Transverse colon (tissue), 4 donors: ENCODE measurements at regions not wholly inside any gene's neighbourhood (a gene's known extent, or its start where the extent isn't known, plus 50 kb on each side); places are given as distances from the start of the nearest gene placed in this dataset.

Source experiments
- CTCF ChIP-seq, 5 experiments: fragments of 200-600 bp in 3 of 5; fragments of 450-650 bp in 2 of 5; sonication (generic) in 3 of 5; IDR thresholded peaks; 1 replicate in 2 of 5; 2 replicates in 3 of 5; pipeline ENCODE4 v1.5.1; 2016 to 2017; ENCODE audit warnings: antibody characterized with exemption in 5 of 5, inconsistent platforms in 3 of 5, mild to moderate bottlenecking in 2 of 5, moderate library complexity in 1 of 5
- EP300 ChIP-seq: sonication (generic); formaldehyde crosslinking; IDR thresholded peaks from one replicate; pipeline ENCODE4 v1.6.1; 2017; ENCODE audit warnings: antibody characterized with exemption, low read depth
- POLR2A ChIP-seq: fragments of 450-650 bp; IDR thresholded peaks from one replicate; pipeline ENCODE4 v1.6.1; 2016; ENCODE audit warnings: antibody characterized with exemption, mild to moderate bottlenecking, moderate library complexity
- POLR2AphosphoS5 ChIP-seq, 3 donors: sonication (generic); formaldehyde crosslinking; IDR thresholded peaks; one replicate each; pipeline ENCODE4 v1.6.1; 2016; ENCODE audit warnings: antibody characterized with exemption in 3 of 3

GRCh38 chr20:12913781-12914443 lies 94.9 kb upstream of the SPTLC3 start:
- no peak for TF ChIP-seq CTCF (IDR thresholded peaks at IDR 0.05)
- no peak for TF ChIP-seq POLR2A
- no peak for TF ChIP-seq EP300
- TF ChIP-seq POLR2AphosphoS5 (IDR thresholded peaks at IDR 0.05): no peak
